SK-N-SH (cell line): ENCODE measurements at regions not wholly inside any gene's neighbourhood (a gene's known extent, or its start where the extent isn't known, plus 50 kb on each side); places are given as distances from the start of the nearest gene placed in this dataset.
A peak's percentile ranks its signal among the peaks of the same experiment; 100 is the strongest.

Experiments used
- CTCF ChIA-PET: fragments of 300-600, 350-600 bp; formaldehyde crosslinking; extraction: SDS; loops from one replicate; lab custom pipeline; 2021; lab: Yijun Ruan, JAX
- POLR2A ChIA-PET: fragments of 350-600 bp; sonication (Branson Sonifier 250); formaldehyde crosslinking; extraction: SDS; loops from one replicate; lab custom pipeline; 2020; ENCODE audit warnings: antibody characterized with exemption, inconsistent platforms; lab: Yijun Ruan, JAX
- DNase-seq: peaks from one replicate; pipeline ENCODE4 v3.0.0; 2012
- H2AFZ ChIP-seq: fragments of 200-600 bp; sonication (generic); 2 replicates; pipeline ENCODE4 v1.8.1; 2016; ENCODE audit warnings: antibody characterized with exemption, mild to moderate bottlenecking, low read depth
- H3F3A ChIP-seq: fragments of 200-600 bp; sonication (generic); replicated peaks from 2 replicates; pipeline ENCODE3; 2016; ENCODE audit warnings: antibody characterized with exemption, mild to moderate bottlenecking; ENCODE audit not compliant: insufficient read depth
- H3K27ac ChIP-seq, 2 experiments: fragments of 200-500 bp in 1 of 2; fragments of 200-600 bp in 1 of 2; sonication (Bioruptor generic) in 1 of 2; sonication (generic), shearing (Covaris generic) in 1 of 2; 2 replicates each; pipeline versions ENCODE4 v1.5.1 to v1.6.1; 2014 to 2016; ENCODE audit warnings: low read depth in 2 of 2, inconsistent platforms in 1 of 2, low read length in 1 of 2, mild to moderate bottlenecking in 1 of 2, mixed read lengths in 1 of 2
- H3K27me3 ChIP-seq: fragments of 200-600 bp; sonication (generic), shearing (Covaris generic); 2 replicates; pipeline ENCODE4 v1.6.1; 2016; ENCODE audit warnings: mixed run types; ENCODE audit not compliant: insufficient read depth
- H3K36me3 ChIP-seq, 2 experiments: fragments of 200-500 bp in 1 of 2; fragments of 200-600 bp in 1 of 2; sonication (Bioruptor generic) in 1 of 2; sonication (generic) in 1 of 2; replicated peaks in 1 of 2; 2 replicates each; pipeline versions ENCODE3 to v1.5.1; 2014 to 2016; ENCODE audit warnings: low read length in 1 of 2, mild to moderate bottlenecking in 1 of 2; ENCODE audit not compliant: insufficient read depth in 2 of 2, control insufficient read depth in 1 of 2
- H3K4me1 ChIP-seq, 2 experiments: fragments of 200-500 bp in 1 of 2; fragments of 200-600 bp in 1 of 2; sonication (Bioruptor generic) in 1 of 2; sonication (generic), shearing (Covaris generic) in 1 of 2; 2 replicates each; pipeline versions ENCODE4 v1.5.1 to v1.6.1; 2014 to 2016; ENCODE audit warnings: low read depth in 1 of 2, low read length in 1 of 2, mixed run types in 1 of 2; ENCODE audit not compliant: insufficient read depth in 2 of 2, control insufficient read depth in 1 of 2
- H3K4me2 ChIP-seq: fragments of 200-600 bp; sonication (generic), shearing (Covaris generic); 2 replicates; pipeline ENCODE4 v1.6.1; 2017; ENCODE audit warnings: mixed run types
- H3K4me3 ChIP-seq, 2 experiments: fragments of 200-500 bp in 1 of 2; fragments of 200-600 bp in 1 of 2; sonication (Bioruptor generic) in 1 of 2; sonication (generic), shearing (Covaris generic) in 1 of 2; 2 replicates each; pipeline versions ENCODE4 v1.5.1 to v1.8.1; 2014 to 2016; ENCODE audit warnings: low read depth in 2 of 2, inconsistent platforms in 1 of 2, low read length in 1 of 2, mild to moderate bottlenecking in 1 of 2, mixed read lengths in 1 of 2, moderate library complexity in 1 of 2
- H3K79me2 ChIP-seq: fragments of 200-600 bp; sonication (generic); 2 replicates; pipeline ENCODE4 v1.8.1; 2017; ENCODE audit warnings: mild to moderate bottlenecking; ENCODE audit not compliant: insufficient read depth
- H3K9ac ChIP-seq: fragments of 200-600 bp; sonication (generic); 2 replicates; pipeline ENCODE4 v1.6.1; 2017; ENCODE audit warnings: mixed run types
- H3K9me2 ChIP-seq: fragments of 200-600 bp; sonication (generic); 2 replicates; pipeline ENCODE4 v1.6.1; 2017; ENCODE audit warnings: mixed run types
- H3K9me3 ChIP-seq: fragments of 200-600 bp; sonication (generic); 2 replicates; pipeline ENCODE4 v1.6.1; 2017; ENCODE audit warnings: mixed run types, mild to moderate bottlenecking, moderate library complexity
- H4K20me1 ChIP-seq: fragments of 200-600 bp; sonication (generic); 2 replicates; pipeline ENCODE4 v1.6.1; 2017; ENCODE audit warnings: mild to moderate bottlenecking, mixed run types; ENCODE audit not compliant: insufficient read depth
- EP300 ChIP-seq, 2 experiments: IDR thresholded peaks; 2 replicates each; pipeline versions ENCODE4 v1.4.0 to v1.6.1; 2012; ENCODE audit warnings: borderline replicate concordance in 1 of 2, low read depth in 1 of 2, low read length in 1 of 2
- FOSL2 ChIP-seq: IDR thresholded peaks from 2 replicates; pipeline ENCODE4 v1.4.0; 2012; ENCODE audit warnings: low read depth, mild to moderate bottlenecking, moderate library complexity, borderline replicate concordance
- FOXJ3 ChIP-seq: sonication (generic); formaldehyde crosslinking; IDR thresholded peaks from 2 replicates; pipeline ENCODE4 v1.5.1; 2020; ENCODE audit warnings: mild to moderate bottlenecking, missing genetic modification reagents
- GATA2 ChIP-seq: sonication (generic); formaldehyde crosslinking; IDR thresholded peaks from 2 replicates; pipeline ENCODE4 v1.5.0; 2020; ENCODE audit warnings: mild to moderate bottlenecking, missing genetic modification reagents
- JUND ChIP-seq: IDR thresholded peaks from 2 replicates; pipeline ENCODE4 v1.4.0; 2012
- MEF2A ChIP-seq: IDR thresholded peaks from 2 replicates; pipeline ENCODE4 v1.4.0; 2012; ENCODE audit warnings: low read depth, borderline replicate concordance
- MXI1 ChIP-seq: IDR thresholded peaks from 2 replicates; pipeline ENCODE4 v1.6.1; 2012; ENCODE audit warnings: mild to moderate bottlenecking, low read depth, low read length, improper control_type of control experiment
- NRF1 ChIP-seq: IDR thresholded peaks from 2 replicates; pipeline ENCODE4 v1.6.1; 2012; ENCODE audit warnings: low read depth, mild to moderate bottlenecking, low read length
- PBX3 ChIP-seq: IDR thresholded peaks from 2 replicates; pipeline ENCODE4; 2012
- POLR2AphosphoS5 ChIP-seq: IDR thresholded peaks from 2 replicates; pipeline ENCODE4 v1.6.1; 2012; ENCODE audit warnings: low read depth, low read length
- RAD21 ChIP-seq: IDR thresholded peaks from 2 replicates; pipeline ENCODE4 v1.6.1; 2012; ENCODE audit warnings: mild to moderate bottlenecking, low read length
- RCOR1 ChIP-seq: fragments of 150-350 bp; IDR thresholded peaks from 2 replicates; pipeline ENCODE4 v1.6.1; 2017; ENCODE audit warnings: antibody characterized with exemption, low read length
- RXRA ChIP-seq: IDR thresholded peaks from 2 replicates; pipeline ENCODE4 v1.4.0; 2012; ENCODE audit warnings: low read depth, mild to moderate bottlenecking, borderline replicate concordance
- TAF1 ChIP-seq: IDR thresholded peaks from 2 replicates; pipeline ENCODE4 v1.6.1; 2012; ENCODE audit warnings: low read depth, mild to moderate bottlenecking, low read length, moderate library complexity, borderline replicate concordance
- TCF12 ChIP-seq: IDR thresholded peaks from 2 replicates; pipeline ENCODE4 v1.4.0; 2012
- TEAD4 ChIP-seq: IDR thresholded peaks from 2 replicates; pipeline ENCODE4 v1.4.0; 2012; ENCODE audit warnings: mild to moderate bottlenecking, borderline replicate concordance; ENCODE audit not compliant: insufficient read depth
- USF1 ChIP-seq: IDR thresholded peaks from 2 replicates; pipeline ENCODE4 v1.4.0; 2012; ENCODE audit warnings: low read depth, borderline replicate concordance
- WGBS: methylation state at CpG from one replicate; pipeline ENCODE4 v1.1.6; 2017; ENCODE audit warnings: low lambda C conversion rate; 5-methylcytosine and 5-hydroxymethylcytosine counted together
- TF ChIP-seq, protein P1 (sequence below): IDR thresholded peaks from 2 replicates; pipeline ENCODE4 v1.4.0; 2012; ENCODE audit warnings: low read depth

DNA sequence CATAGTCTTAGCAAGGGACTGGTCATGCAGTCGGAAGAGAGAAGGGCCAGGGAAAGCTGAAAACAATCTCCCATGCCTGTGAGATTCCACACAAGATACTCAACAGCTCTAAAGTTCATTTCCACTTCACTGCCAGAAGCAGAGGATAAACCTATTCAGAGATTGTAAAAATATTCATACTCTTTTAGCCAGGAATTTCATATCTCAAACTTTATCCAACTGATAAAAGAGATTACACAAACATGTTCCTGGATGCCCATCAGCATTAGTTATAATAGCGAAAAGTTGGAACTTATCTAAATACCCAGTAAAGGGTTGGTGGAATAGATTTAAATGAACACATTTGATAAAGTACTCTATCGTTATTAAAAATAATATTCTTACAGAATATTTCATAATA is 75.2 kb upstream of the ARHGEF3 start (continued):
- no peak for TF ChIP-seq RAD21
- no peak for TF ChIP-seq RXRA
- TF ChIP-seq FOSL2: no peak
- TF ChIP-seq JUND: no peak
- TF ChIP-seq POLR2AphosphoS5: no peak

DNA sequence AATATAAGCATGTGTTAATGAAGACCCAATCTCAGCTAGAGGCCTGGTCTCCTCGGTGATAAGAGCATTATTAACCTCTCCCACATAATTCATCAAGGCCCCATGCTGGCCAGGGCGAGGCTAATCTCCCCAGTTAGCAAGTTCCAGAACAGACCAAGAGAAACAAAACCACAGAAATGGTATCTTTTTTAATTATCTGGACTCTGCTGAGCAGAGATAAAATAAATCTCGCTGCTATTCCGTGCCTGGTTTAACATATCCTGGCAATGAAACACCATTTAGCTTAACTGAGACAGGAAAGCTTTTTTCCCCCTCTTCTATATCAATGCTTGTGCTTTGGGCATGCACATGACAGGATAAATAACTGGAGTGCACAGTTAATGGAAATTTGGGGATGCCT is 72.5 kb upstream of the ARHGEF3 start:
- Histone ChIP-seq H3K9me3 (no peaks in the 10 kb centered on the region), H3K9ac (no peak overlapping the region), H2AFZ (no peak overlapping the region), H3K4me1 (peaks cover 0 to 17% of the 10 kb centered on the region in 2 experiments; a peak in 2 of 4 replicates), H3K4me3 (no peak overlapping the region), H3K79me2 (no peaks in the 10 kb centered on the region), H3K9me2 (no peaks in the 10 kb centered on the region), H3K36me3 (no peaks in the 10 kb centered on the region), H3F3A (peaks cover 6% of the 10 kb centered on the region), H3K4me2 (no peak overlapping the region), H3K27ac (peak overlapping the region in 1 of 2 experiments; percentile 41; a peak in 1 of 4 replicates), H4K20me1 (no peaks in the 10 kb centered on the region), H3K27me3 (no peaks in the 10 kb centered on the region)
- peak; percentile 98 for TF ChIP-seq RCOR1
- peak; percentile 71 for TF ChIP-seq FOXJ3
- no peak for TF ChIP-seq USF1
- TF ChIP-seq TAF1: no peak
- TF ChIP-seq NRF1: no peak
- 0 out of 2 replicates have a peak, but pooled peaks have one; percentile 13 for TF ChIP-seq TCF12
- peak; percentile 59 for TF ChIP-seq MXI1
- TF ChIP-seq GATA2: peak; percentile 88
- TF ChIP-seq TEAD4: 0 out of 2 replicates have a peak, but pooled peaks have one; percentile 9
- peak in 1 of 2 experiments; percentile 85; a peak in 2 of 4 replicates for TF ChIP-seq EP300 (IDR thresholded peaks at IDR 0.05; ENCODE audit: borderline replicate concordance in 1 of 2, low read depth in 1 of 2, low read length in 1 of 2)
- DNase-seq: peak; percentile 36
- ChIA-PET POLR2A (no interaction called here), CTCF (interaction anchor here (0.6 to 1.8 kb wide), 7 partner anchors 17 to 550 kb away, joined by 3 to 11 read pairs (median 3); no protein-coding TSS in a partner anchor)
- 73% methylated on average over 4 of the region's 4 CpGs for WGBS

GRCh38 chr3:56870436-56870835 is 68.7 kb upstream of the ARHGEF3 start:
- ChIA-PET CTCF (interaction anchor here (1.6 to 4.4 kb wide), 2 partner anchors 14 to 118 kb away, joined by 3 to 20 read pairs; no protein-coding TSS in a partner anchor), POLR2A (interaction anchor here (0.9 kb wide), 1 partner anchor 69 kb away, joined by 3 read pairs; the partner anchor contains the start of gene ARHGEF3)
- TF ChIP-seq, protein P1, sequence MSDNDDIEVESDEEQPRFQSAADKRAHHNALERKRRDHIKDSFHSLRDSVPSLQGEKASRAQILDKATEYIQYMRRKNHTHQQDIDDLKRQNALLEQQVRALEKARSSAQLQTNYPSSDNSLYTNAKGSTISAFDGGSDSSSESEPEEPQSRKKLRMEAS: no peak
- TF ChIP-seq EP300 (IDR thresholded peaks at IDR 0.05; ENCODE audit: borderline replicate concordance in 1 of 2, low read depth in 1 of 2, low read length in 1 of 2) (no peak), MEF2A (no peak), TCF12 (0 out of 2 replicates have a peak, but pooled peaks have one; percentile 13), PBX3 (peak; percentile 25; the same call in 1 of the 2 replicates), NRF1 (no peak)
- Histone ChIP-seq H3K4me1 (peaks cover 0 to 19% of the 10 kb centered on the region in 2 experiments; a peak in 2 of 4 replicates), H2AFZ (no peak overlapping the region), H3F3A (no peaks in the 10 kb centered on the region), H3K36me3 (no peaks in the 10 kb centered on the region), H3K4me3 (no peak overlapping the region), H3K9ac (no peak overlapping the region), H4K20me1 (no peaks in the 10 kb centered on the region), H3K9me3 (no peaks in the 10 kb centered on the region), H3K9me2 (no peaks in the 10 kb centered on the region), H3K27ac (no peak overlapping the region), H3K4me2 (no peak overlapping the region), H3K79me2 (no peaks in the 10 kb centered on the region), H3K27me3 (no peaks in the 10 kb centered on the region)
- no peak for DNase-seq
- 73% methylated on average over 1 of the region's 1 CpG for WGBS
